ENCODE measurements at regions not wholly inside any gene's neighbourhood (a gene's known extent, or its start where the extent isn't known, plus 50 kb on each side); places are given as distances from the start of the nearest gene placed in this dataset.

GRCh38 chr11:42054351-42054900 lies 595.0 kb upstream of the LRRC4C start:
- DNase-seq: no peak
- TF ChIP-seq POLR2A (IDR thresholded peaks at IDR 0.05): no peak
- TF ChIP-seq, protein P1, sequence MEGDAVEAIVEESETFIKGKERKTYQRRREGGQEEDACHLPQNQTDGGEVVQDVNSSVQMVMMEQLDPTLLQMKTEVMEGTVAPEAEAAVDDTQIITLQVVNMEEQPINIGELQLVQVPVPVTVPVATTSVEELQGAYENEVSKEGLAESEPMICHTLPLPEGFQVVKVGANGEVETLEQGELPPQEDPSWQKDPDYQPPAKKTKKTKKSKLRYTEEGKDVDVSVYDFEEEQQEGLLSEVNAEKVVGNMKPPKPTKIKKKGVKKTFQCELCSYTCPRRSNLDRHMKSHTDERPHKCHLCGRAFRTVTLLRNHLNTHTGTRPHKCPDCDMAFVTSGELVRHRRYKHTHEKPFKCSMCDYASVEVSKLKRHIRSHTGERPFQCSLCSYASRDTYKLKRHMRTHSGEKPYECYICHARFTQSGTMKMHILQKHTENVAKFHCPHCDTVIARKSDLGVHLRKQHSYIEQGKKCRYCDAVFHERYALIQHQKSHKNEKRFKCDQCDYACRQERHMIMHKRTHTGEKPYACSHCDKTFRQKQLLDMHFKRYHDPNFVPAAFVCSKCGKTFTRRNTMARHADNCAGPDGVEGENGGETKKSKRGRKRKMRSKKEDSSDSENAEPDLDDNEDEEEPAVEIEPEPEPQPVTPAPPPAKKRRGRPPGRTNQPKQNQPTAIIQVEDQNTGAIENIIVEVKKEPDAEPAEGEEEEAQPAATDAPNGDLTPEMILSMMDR (IDR thresholded peaks at IDR 0.05): no peak
- Histone ChIP-seq H3K27ac (no peak overlapping the region), H3K36me3 (no peaks in the 10 kb centered on the region), H3K4me1 (no peaks in the 10 kb centered on the region), H3K9me3 (no peaks in the 10 kb centered on the region), H3K27me3 (no peaks in the 10 kb centered on the region), H3K4me3 (no peak overlapping the region)
- intact Hi-C loops (cut with DNase I; ENCODE audit: low total_unique reads): no loop called here

GRCh38 chr11:42055606-42056005 lies 596.2 kb upstream of the LRRC4C start:
- no peak overlapping the region for H3K4me3 ChIP-seq
- H3K27ac ChIP-seq: no peak overlapping the region
- no peaks in the 10 kb centered on the region for H3K36me3 ChIP-seq
- no peak for DNase-seq
- no peak for TF ChIP-seq POLR2A (IDR thresholded peaks at IDR 0.05)
- TF ChIP-seq, protein P1 (IDR thresholded peaks at IDR 0.05): no peak
- intact Hi-C loops (cut with DNase I; ENCODE audit: low total_unique reads): no loop called here
- no peaks in the 10 kb centered on the region for H3K4me1 ChIP-seq
- H3K9me3 ChIP-seq: no peaks in the 10 kb centered on the region
- H3K27me3 ChIP-seq: no peaks in the 10 kb centered on the region

GRCh38 chr11:42058794-42059193 lies 599.3 kb upstream of the LRRC4C start:
- intact Hi-C loops (cut with DNase I; ENCODE audit: low total_unique reads): no loop called here
- Histone ChIP-seq H3K9me3 (no peaks in the 10 kb centered on the region), H3K27ac (no peak overlapping the region), H3K36me3 (no peaks in the 10 kb centered on the region), H3K27me3 (no peaks in the 10 kb centered on the region), H3K4me3 (no peak overlapping the region), H3K4me1 (no peaks in the 10 kb centered on the region)
- DNase-seq: no peak
- TF ChIP-seq, protein P1 (IDR thresholded peaks at IDR 0.05): no peak
- no peak for TF ChIP-seq POLR2A (IDR thresholded peaks at IDR 0.05)

DNA sequence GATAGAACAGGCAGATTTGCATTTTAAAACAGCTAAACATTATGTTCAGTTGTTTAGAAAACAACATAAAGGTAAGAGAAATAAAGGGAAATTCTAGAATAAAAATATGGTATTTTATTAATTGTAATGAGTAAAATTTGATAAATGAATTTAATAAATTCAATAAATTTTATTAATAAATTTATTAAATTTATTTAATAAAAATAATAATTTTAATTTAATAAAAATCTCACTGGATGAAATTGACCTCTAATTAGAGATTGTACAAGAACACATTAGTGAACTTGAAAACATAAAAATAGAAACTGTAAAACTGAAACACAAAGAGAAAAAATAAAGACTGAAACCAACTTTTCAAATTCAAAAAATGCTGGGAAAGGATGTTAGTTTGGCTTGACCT lies 605.7 kb upstream of the LRRC4C start:
- DNase-seq: no peak
- Histone ChIP-seq H3K36me3 (no peaks in the 10 kb centered on the region), H3K27me3 (no peaks in the 10 kb centered on the region), H3K4me3 (no peak overlapping the region), H3K27ac (no peak overlapping the region), H3K9me3 (no peaks in the 10 kb centered on the region), H3K4me1 (no peaks in the 10 kb centered on the region)
- intact Hi-C loops (cut with DNase I; ENCODE audit: low total_unique reads): no loop called here
- TF ChIP-seq, protein P1 (IDR thresholded peaks at IDR 0.05): no peak

DNA sequence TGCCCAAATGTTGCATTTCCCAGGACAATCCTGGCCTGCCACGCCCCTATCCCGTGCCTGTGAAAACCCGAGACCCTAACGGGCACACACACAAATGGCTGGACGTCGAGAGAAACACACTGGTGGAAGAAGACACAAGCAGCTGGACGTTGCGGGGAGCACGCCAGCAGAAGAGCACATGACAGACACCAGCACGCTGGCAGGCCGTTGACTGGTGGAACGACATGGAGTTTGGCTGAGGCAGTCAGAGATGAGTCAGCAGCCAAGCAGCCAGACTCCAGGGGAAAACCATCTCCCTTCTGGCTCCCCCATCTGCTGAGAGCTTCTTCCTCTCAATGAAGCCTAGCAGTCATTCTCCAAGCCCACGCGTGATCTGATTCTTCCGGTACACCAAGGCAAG lies 606.7 kb upstream of the LRRC4C start:
- no peaks in the 10 kb centered on the region for H3K27me3 ChIP-seq
- no peaks in the 10 kb centered on the region for H3K9me3 ChIP-seq
- intact Hi-C loops (cut with DNase I; ENCODE audit: low total_unique reads): no loop called here
- DNase-seq: no peak
- H3K4me1 ChIP-seq: no peaks in the 10 kb centered on the region
- no peak overlapping the region for H3K4me3 ChIP-seq
- H3K27ac ChIP-seq: no peak overlapping the region
- H3K36me3 ChIP-seq: no peaks in the 10 kb centered on the region
- TF ChIP-seq POLR2A (IDR thresholded peaks at IDR 0.05): no peak
- TF ChIP-seq, protein P1 (IDR thresholded peaks at IDR 0.05): no peak

Data from uterus (tissue), 3 donors.